ENCODE measurements at regions not wholly inside any gene's neighbourhood (a gene's known extent, or its start where the extent isn't known, plus 50 kb on each side); places are given as distances from the start of the nearest gene placed in this dataset.

DNA sequence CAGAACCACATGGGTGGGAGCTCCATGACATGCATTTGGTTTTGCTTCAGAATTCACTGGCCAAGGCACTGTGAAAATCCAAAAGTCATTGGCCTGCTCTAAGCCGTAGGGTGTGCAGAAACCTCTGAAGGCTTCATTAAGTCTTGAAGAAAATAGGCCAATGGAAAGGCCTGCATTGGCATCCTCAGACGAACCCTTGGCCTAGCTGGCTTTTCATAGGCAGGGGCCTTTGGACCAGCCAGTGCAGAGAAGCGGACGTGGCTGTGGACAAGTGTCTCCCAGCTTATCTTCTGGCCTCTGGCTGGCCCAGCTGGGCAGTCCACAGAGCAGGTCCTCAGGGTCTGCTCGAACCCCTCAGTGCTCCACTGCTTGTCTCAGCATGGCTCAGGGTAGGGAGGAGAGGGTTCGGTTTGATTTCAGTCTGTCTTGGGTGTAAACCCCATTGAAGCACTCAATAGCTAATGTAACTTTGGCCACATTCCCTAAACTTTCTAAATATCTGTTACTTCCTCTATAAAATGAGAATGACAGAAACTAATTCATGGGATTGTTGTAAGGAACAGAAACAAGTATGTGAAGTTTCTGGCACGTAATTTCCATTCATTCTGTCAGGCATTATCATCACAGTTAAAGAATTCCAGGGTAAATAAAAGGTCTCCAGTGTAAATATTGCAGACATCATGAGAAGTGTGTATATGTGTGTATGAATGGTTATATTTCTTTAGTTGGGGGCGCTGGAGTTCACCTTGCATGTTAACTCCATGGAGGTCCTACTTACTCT lies 125.5 kb downstream of the TFCP2L1 start:
- DNase-seq, result no peak

DNA sequence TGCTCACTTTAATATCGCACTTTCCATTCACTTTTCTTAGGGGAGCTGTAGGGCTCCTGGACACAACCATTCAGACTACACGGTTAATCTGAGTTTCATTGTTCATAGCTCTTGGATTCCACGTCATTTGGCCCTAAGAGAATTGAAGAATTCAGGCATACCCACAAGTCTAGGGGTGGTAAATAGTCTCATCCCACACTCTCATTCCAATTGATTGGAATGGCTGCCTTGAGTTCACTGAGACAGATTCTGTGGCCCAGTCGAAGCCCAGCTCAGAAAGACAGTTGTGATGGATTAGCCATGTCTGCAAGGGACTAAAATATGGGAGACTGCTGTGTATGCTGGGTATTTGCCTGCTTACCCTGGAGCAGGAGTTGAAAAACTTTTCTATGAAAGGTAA lies 124.6 kb downstream of the TFCP2L1 start:
- DNase-seq, result no peak

DNA sequence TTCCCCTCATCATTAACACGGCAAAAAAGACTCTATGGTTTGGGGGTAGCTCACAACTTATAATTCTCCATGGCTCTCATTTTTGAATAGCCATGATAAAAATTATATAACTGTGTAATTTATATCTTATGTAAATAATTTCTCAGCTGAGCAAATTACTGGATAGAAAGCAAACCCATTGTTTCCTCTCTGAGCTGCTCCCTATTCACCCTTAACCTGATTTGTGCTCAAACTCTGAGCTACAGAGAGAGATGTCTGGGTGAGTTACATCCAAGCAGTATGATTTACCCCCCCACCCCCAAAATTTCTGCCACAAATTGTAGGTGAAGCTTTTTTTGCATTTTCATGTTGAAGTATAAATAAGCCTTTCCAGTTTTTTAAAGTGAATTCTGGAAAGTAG lies 123.7 kb downstream of the TFCP2L1 start:
- DNase-seq, result no peak

DNA sequence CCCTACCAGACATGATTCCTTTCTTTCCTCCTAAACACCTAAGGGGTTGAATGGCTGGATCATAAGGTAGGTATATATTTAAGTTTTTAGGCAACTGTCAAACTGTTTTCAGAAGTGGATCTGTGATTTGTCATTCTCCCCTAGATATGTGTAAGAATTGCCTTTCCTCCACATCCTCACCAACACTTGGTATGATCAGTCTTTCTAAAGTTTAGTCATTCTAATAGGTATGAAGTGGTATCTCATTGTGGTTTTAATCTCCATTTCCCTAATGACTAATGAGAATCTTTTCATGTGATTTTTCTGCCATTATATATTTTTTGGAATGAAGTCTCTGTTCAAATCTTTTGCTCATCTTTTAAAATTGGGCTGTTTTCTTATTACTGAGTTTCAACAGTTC lies 122.1 kb downstream of the TFCP2L1 start:
- no peak for DNase-seq

DNA sequence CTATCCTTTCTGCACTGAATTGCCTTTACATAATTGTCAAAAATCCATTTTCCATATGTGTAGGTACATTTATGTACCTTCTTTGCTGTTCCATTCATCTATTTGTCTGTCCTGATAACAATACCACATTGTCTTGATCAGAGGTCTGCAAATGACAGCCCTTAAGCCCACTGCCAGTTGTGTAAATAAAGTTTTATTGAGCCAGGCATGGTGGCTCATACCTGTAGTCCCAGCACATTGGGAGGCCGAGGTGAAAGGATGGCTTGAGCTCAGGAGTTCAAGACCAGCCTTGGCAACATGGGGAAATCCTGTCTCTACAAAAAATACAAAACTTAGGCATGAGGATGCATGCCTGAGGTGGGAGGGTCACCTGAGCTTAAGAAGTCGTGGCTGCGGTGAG lies 121.0 kb downstream of the TFCP2L1 start:
- no peak for DNase-seq

DNA sequence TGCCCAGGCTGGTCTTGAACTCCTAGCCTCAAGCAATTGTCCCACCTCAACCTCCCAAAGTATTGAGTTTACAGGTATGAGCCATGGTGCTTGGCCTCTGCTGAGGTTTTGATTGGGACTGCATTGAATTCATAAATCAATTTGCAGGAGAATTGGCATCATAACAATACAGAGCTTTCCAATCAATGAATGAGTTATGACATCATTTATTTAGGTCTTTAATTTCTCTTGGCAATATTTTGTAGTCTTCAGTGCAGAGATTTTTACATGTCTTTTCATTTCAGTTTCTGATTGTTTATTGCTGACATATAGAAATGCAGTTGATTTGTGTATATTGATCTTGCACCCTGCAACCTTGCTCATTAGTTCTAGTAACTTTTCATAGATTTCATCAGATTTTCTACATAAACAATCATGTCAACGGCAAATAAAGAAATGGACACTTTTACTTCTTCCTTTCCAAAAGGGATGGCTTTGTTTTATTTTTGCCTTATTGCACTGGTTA lies 119.9 kb downstream of the TFCP2L1 start:
- DNase-seq, result no peak

Measured in muscle of back (tissue), 3 donors.